ENCODE measurements at regions not wholly inside any gene's neighbourhood (a gene's known extent, or its start where the extent isn't known, plus 50 kb on each side); places are given as distances from the start of the nearest gene placed in this dataset.

DNA sequence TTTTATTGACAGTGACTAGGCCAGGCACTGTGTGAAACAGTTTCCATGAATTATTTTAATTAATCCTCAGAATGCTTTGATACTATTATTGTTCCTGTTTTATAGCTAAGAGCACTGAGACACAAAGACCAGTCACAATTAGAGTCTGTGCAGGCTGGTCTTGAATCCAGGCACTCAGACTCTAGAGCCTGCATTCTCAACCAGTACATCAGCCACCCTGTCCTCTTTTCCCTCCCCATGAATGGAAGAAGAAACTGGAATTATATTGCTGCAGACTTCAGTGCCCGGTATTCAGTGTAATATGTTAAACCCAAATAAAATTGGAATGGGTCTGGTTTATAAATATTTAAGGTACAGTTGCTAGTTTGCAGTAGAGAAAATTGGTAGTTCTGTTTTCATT lies 303.0 kb upstream of the RGS6 start:
- H3K4ac ChIP-seq (ENCODE audit: low read depth, low read length) = no peak overlapping the region
- ATAC-seq (ENCODE audit: low read depth) = no peak
- peaks cover 6% of the 10 kb centered on the region for H3K36me3 ChIP-seq (ENCODE audit: control insufficient read depth, insufficient read depth, low read length)
- DNase-seq = no peak
- H3K56ac ChIP-seq (ENCODE audit: extremely low read depth, insufficient read depth, low read length) = no peak overlapping the region
- H4K5ac ChIP-seq (ENCODE audit: low read depth, low read length) = no peak overlapping the region
- no peaks in the 10 kb centered on the region for H3K9me3 ChIP-seq (ENCODE audit: control insufficient read depth, insufficient read depth, low read length)
- no peak overlapping the region for H3K18ac ChIP-seq (ENCODE audit: low read depth, low read length)
- TF ChIP-seq SMC3 (IDR thresholded peaks at IDR 0.05; ENCODE audit: low read depth, low read length) (no peak), POLR2A (IDR thresholded peaks at IDR 0.05; ENCODE audit: low read depth, low read length) (no peak), FOS (IDR thresholded peaks at IDR 0.05; ENCODE audit: low read depth, low read length) (no peak), CHD1 (IDR thresholded peaks at IDR 0.05; ENCODE audit: low read depth, low read length) (no peak), NFE2L2 (IDR thresholded peaks at IDR 0.05; ENCODE audit: low read depth, low read length) (no peak), MXI1 (IDR thresholded peaks at IDR 0.05; ENCODE audit: borderline replicate concordance, low read depth, low read length) (no peak), MAFK (IDR thresholded peaks at IDR 0.05; ENCODE audit: low read depth, low read length) (no peak), MAZ (IDR thresholded peaks at IDR 0.05; ENCODE audit: borderline replicate concordance, low read depth, low read length) (no peak), BHLHE40 (IDR thresholded peaks at IDR 0.05; ENCODE audit: low read depth, low read length) (no peak), RFX5 (IDR thresholded peaks at IDR 0.05; ENCODE audit: low read depth, low read length) (no peak), CEBPB (IDR thresholded peaks at IDR 0.05; ENCODE audit: low read depth, low read length) (no peak), RCOR1 (IDR thresholded peaks at IDR 0.05; ENCODE audit: insufficient replicate concordance, low read length) (no peak), RAD21 (IDR thresholded peaks at IDR 0.05; ENCODE audit: low read length) (no peak)
- TF ChIP-seq, protein P1, sequence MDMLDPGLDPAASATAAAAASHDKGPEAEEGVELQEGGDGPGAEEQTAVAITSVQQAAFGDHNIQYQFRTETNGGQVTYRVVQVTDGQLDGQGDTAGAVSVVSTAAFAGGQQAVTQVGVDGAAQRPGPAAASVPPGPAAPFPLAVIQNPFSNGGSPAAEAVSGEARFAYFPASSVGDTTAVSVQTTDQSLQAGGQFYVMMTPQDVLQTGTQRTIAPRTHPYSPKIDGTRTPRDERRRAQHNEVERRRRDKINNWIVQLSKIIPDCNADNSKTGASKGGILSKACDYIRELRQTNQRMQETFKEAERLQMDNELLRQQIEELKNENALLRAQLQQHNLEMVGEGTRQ (IDR thresholded peaks at IDR 0.05; ENCODE audit: low read depth, low read length) = no peak
- TF ChIP-seq, protein P2, sequence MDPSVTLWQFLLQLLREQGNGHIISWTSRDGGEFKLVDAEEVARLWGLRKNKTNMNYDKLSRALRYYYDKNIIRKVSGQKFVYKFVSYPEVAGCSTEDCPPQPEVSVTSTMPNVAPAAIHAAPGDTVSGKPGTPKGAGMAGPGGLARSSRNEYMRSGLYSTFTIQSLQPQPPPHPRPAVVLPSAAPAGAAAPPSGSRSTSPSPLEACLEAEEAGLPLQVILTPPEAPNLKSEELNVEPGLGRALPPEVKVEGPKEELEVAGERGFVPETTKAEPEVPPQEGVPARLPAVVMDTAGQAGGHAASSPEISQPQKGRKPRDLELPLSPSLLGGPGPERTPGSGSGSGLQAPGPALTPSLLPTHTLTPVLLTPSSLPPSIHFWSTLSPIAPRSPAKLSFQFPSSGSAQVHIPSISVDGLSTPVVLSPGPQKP (IDR thresholded peaks at IDR 0.05; ENCODE audit: borderline replicate concordance, low read depth, low read length) = no peak
- TF ChIP-seq, protein P3, sequence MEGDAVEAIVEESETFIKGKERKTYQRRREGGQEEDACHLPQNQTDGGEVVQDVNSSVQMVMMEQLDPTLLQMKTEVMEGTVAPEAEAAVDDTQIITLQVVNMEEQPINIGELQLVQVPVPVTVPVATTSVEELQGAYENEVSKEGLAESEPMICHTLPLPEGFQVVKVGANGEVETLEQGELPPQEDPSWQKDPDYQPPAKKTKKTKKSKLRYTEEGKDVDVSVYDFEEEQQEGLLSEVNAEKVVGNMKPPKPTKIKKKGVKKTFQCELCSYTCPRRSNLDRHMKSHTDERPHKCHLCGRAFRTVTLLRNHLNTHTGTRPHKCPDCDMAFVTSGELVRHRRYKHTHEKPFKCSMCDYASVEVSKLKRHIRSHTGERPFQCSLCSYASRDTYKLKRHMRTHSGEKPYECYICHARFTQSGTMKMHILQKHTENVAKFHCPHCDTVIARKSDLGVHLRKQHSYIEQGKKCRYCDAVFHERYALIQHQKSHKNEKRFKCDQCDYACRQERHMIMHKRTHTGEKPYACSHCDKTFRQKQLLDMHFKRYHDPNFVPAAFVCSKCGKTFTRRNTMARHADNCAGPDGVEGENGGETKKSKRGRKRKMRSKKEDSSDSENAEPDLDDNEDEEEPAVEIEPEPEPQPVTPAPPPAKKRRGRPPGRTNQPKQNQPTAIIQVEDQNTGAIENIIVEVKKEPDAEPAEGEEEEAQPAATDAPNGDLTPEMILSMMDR (conservative IDR thresholded peaks at IDR 0.05; ENCODE audit: low read depth, low read length) = no peak
- no peak overlapping the region for H3K4me3 ChIP-seq (ENCODE audit: insufficient read depth, low read depth, low read length)
- no peak overlapping the region for H3K23ac ChIP-seq (ENCODE audit: low read depth, low read length)
- peaks cover 2% of the 10 kb centered on the region for H3K4me1 ChIP-seq (ENCODE audit: control insufficient read depth, insufficient read depth, low read length)
- H2BK15ac ChIP-seq (ENCODE audit: low read depth, low read length) = no peak overlapping the region
- H4K91ac ChIP-seq (ENCODE audit: insufficient read depth, low read depth, low read length) = no peak overlapping the region
- no peaks in the 10 kb centered on the region for H3K27me3 ChIP-seq (ENCODE audit: control insufficient read depth, insufficient read depth, low read length)
- no peak overlapping the region for H3K9ac ChIP-seq (ENCODE audit: low read depth, low read length)
- no peak overlapping the region for H2AFZ ChIP-seq (replicated peaks; ENCODE audit: low read length, poor library complexity)
- H3K9me1 ChIP-seq (ENCODE audit: insufficient read depth, low read length) = peaks cover 6% of the 10 kb centered on the region; the same call in 1 of the 2 replicates
- H3K27ac ChIP-seq (ENCODE audit: insufficient read depth, low read length) = no peak overlapping the region
- H2AK9ac ChIP-seq (replicated peaks; ENCODE audit: low read depth, low read length, poor library complexity) = no peak overlapping the region
- H4K20me1 ChIP-seq (ENCODE audit: insufficient read depth, low read length) = no peaks in the 10 kb centered on the region
- intact Hi-C loops (cut with micrococcal nuclease) = no loop called here
- no peak overlapping the region for H2AK5ac ChIP-seq (ENCODE audit: low read depth, low read length)
- BruUV-seq (replicated peaks) = no TSS peak
- dilution Hi-C loops (cut with HindIII; ENCODE audit: low sequenced_read_pairs, unreplicated experiment) = no loop called here
- ChIA-PET POLR2A (ENCODE audit: unreplicated experiment) (no interaction called here), CTCF (no interaction called here)
- no peak overlapping the region for H2BK20ac ChIP-seq (ENCODE audit: low read depth, low read length)
- H3K79me1 ChIP-seq (ENCODE audit: low read depth in 1 of 2, low read length in 2 of 2) = peaks cover 7 to 12% of the 10 kb centered on the region in 2 experiments; a peak in 3 of 4 replicates
- H3K4me2 ChIP-seq (ENCODE audit: low read depth, low read length) = no peak overlapping the region
- in situ Hi-C loops (cut with MboI; ENCODE audit: low sequenced_read_pairs) = no loop called here
- H3K14ac ChIP-seq (replicated peaks; ENCODE audit: low read depth, low read length) = no peak overlapping the region
- WGBS, 2 experiments (ENCODE audit: extremely low coverage in 2 of 2, insufficient read length in 1 of 2) = no CpG with 5 or more reads among the region's 1 CpG
- no peak overlapping the region for H2BK5ac ChIP-seq (ENCODE audit: low read depth, low read length, poor library complexity, severe bottlenecking)
- no peak overlapping the region for H4K8ac ChIP-seq (ENCODE audit: low read depth in 2 of 2, low read length in 2 of 2)
- H2BK120ac ChIP-seq (ENCODE audit: low read depth, low read length) = no peak overlapping the region
